Stomach (tissue), 8 donors: ENCODE measurements at regions not wholly inside any gene's neighbourhood (a gene's known extent, or its start where the extent isn't known, plus 50 kb on each side); places are given as distances from the start of the nearest gene placed in this dataset.

Experiments
- DNase-seq, 2 donors: peaks; one replicate each; pipeline versions ENCODE4 v3.0.0 to v3.0.0-alpha.2; 2013 to 2019
- H3K27ac ChIP-seq, 5 donors: fragments of 200-600 bp in 4 of 5; sonication (generic) in 4 of 5; one replicate each; pipeline ENCODE4 v1.5.1; 2013 to 2019; ENCODE audit warnings: mild to moderate bottlenecking in 1 of 5, moderate library complexity in 1 of 5
- H3K27me3 ChIP-seq, 3 donors: fragments of 200-600 bp; sonication (generic); one replicate each; pipeline ENCODE4 v1.5.1; 2017 to 2019; ENCODE audit warnings: mixed run types in 1 of 3
- H3K36me3 ChIP-seq, 4 donors: fragments of 200-600 bp; sonication (generic); 1 replicate in 3 of 4; 2 replicates in 1 of 4; pipeline ENCODE4 v1.5.1; 2016 to 2019
- H3K4me1 ChIP-seq, 4 donors: fragments of 200-600 bp; sonication (generic); one replicate each; pipeline ENCODE4 v1.5.1; 2016 to 2019
- H3K4me3 ChIP-seq, 4 donors: fragments of 200-600 bp; sonication (generic) in 3 of 4; one replicate each; pipeline ENCODE4 v1.5.1; 2016 to 2019; ENCODE audit warnings: mild to moderate bottlenecking in 1 of 4
- H3K9me3 ChIP-seq, 4 donors: fragments of 200-600 bp; sonication (generic); one replicate each; pipeline ENCODE4 v1.5.1; 2016 to 2019
- CTCF ChIP-seq, 7 experiments: fragments of 450-650 bp in 4 of 7; fragments of 200-600 bp in 3 of 7; sonication (generic) in 3 of 7; IDR thresholded peaks; one replicate each; pipeline ENCODE4 v1.5.1; 2016 to 2019; ENCODE audit warnings: antibody characterized with exemption in 7 of 7, control low read depth in 2 of 7, mild to moderate bottlenecking in 1 of 7
- EP300 ChIP-seq: sonication (generic); formaldehyde crosslinking; IDR thresholded peaks from one replicate; pipeline ENCODE4 v1.6.1; 2017; ENCODE audit warnings: antibody characterized with exemption
- POLR2A ChIP-seq, 4 donors: fragments of 450-650 bp; IDR thresholded peaks; one replicate each; pipeline ENCODE4 v1.6.1; 2016; ENCODE audit warnings: antibody characterized with exemption in 4 of 4, control low read depth in 2 of 4, mild to moderate bottlenecking in 1 of 4, moderate library complexity in 1 of 4
- POLR2AphosphoS5 ChIP-seq, 3 donors: sonication (generic); formaldehyde crosslinking; IDR thresholded peaks; one replicate each; pipeline ENCODE4 v1.6.1; 2016; ENCODE audit warnings: antibody characterized with exemption in 3 of 3
- WGBS, 5 donors: extraction: QIAGEN DNeasy Blood & Tissue Kit in 3 of 5; methylation state at CpG; one replicate each; pipeline versions ENCODE4 v1.1.5 to v1.1.7; 2013 to 2018; 5-methylcytosine and 5-hydroxymethylcytosine counted together
- intact Hi-C: fragments of 100-400 bp; cut with DNase I; formaldehyde crosslinking; loops from one replicate; pipeline ENCODE4 v1.15.1; 2023; ENCODE audit warnings: low total_unique reads
- donor health status: healthy with polysubstance abuse.
- donor health status: Bipolar disorder and iron deficiency.
- donor health status: healthy.

GRCh38 chr1:234968451-234968850 lies 160.2 kb downstream of the TOMM20 start:
- 84 to 94% (median 86%) methylated on average over 4 of the region's 4 CpGs for WGBS, 5 donors
- no peak for DNase-seq
- TF ChIP-seq POLR2AphosphoS5 (IDR thresholded peaks at IDR 0.05): no peak
- no peak for TF ChIP-seq CTCF (IDR thresholded peaks at IDR 0.05)
- TF ChIP-seq POLR2A (IDR thresholded peaks at IDR 0.05): no peak
- Histone ChIP-seq H3K9me3 (no peaks in the 10 kb centered on the region), H3K4me3 (no peak overlapping the region), H3K36me3 (no peaks in the 10 kb centered on the region), H3K27me3 (no peaks in the 10 kb centered on the region), H3K4me1 (peaks cover 48 to 75% (median 64%) of the 10 kb centered on the region in 4 donors), H3K27ac (peak overlapping the region in 4 of 5 donors; percentile 89 to 92 (median 92))
- intact Hi-C loops: loop anchor here (10.0 kb wide), 1 partner anchor 474 kb away; no protein-coding TSS in a partner anchor

DNA sequence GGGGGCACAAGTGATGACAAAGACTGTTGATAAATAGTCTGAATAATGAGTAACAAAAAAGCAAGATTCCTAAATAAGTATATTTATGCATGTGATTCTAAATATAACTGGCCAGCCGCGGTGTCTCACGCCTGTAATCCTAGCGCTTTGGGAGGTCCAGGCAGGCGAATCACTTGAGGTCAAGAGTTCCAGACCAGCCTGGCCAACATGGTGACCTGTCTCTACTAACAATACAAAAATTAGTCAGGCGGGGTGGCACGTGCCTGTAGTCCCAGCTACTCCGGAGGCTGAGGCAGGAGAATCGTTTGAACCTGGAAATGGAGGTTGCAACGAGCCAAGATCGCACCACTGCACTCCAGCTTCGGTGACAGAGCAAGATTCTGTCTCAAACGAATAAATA lies 161.5 kb downstream of the TOMM20 start:
- intact Hi-C loops: loop anchor here (10.0 kb wide), 1 partner anchor 472 kb away; no protein-coding TSS in a partner anchor
- Histone ChIP-seq H3K4me3 (no peak overlapping the region), H3K4me1 (peaks cover 55 to 75% (median 71%) of the 10 kb centered on the region in 4 donors), H3K36me3 (no peaks in the 10 kb centered on the region), H3K9me3 (no peaks in the 10 kb centered on the region), H3K27me3 (no peaks in the 10 kb centered on the region), H3K27ac (peak overlapping the region in 3 of 5 donors; percentile 91 to 93 (median 92))
- TF ChIP-seq POLR2A (IDR thresholded peaks at IDR 0.05) (no peak), EP300 (no peak), CTCF (IDR thresholded peaks at IDR 0.05) (no peak), POLR2AphosphoS5 (IDR thresholded peaks at IDR 0.05) (no peak)
- WGBS, 5 donors: 85 to 93% (median 90%) methylated on average over 13 of the region's 13 CpGs
- no peak for DNase-seq

- peaks cover 61 to 75% (median 69%) of the 10 kb centered on the region in 4 donors for H3K4me1 ChIP-seq
- no peaks in the 10 kb centered on the region for H3K9me3 ChIP-seq
- peak overlapping the region; percentile 40 to 93 (median 93) for H3K27ac ChIP-seq
- no peaks in the 10 kb centered on the region for H3K36me3 ChIP-seq
- no peak overlapping the region for H3K4me3 ChIP-seq
- H3K27me3 ChIP-seq: no peaks in the 10 kb centered on the region
- TF ChIP-seq EP300: no peak
- TF ChIP-seq POLR2AphosphoS5 (IDR thresholded peaks at IDR 0.05): no peak
- TF ChIP-seq POLR2A (IDR thresholded peaks at IDR 0.05): no peak
- no peak for TF ChIP-seq CTCF (IDR thresholded peaks at IDR 0.05)
- intact Hi-C loops: loop anchor here (10.0 kb wide), 1 partner anchor 470 kb away; no protein-coding TSS in a partner anchor
- no peak for DNase-seq
These were observed 163.5 kb downstream of the TOMM20 start for GRCh38 chr1:234965111-234965510.

- DNase-seq: peak; percentile 66 to 73
- intact Hi-C loops: loop anchor here (10.0 kb wide), 1 partner anchor 469 kb away; no protein-coding TSS in a partner anchor
- Histone ChIP-seq H3K27me3 (no peaks in the 10 kb centered on the region), H3K27ac (peak overlapping the region; percentile 55 to 93 (median 93)), H3K4me3 (no peak overlapping the region), H3K4me1 (peaks cover 61 to 75% (median 68%) of the 10 kb centered on the region in 4 donors), H3K36me3 (no peaks in the 10 kb centered on the region), H3K9me3 (no peaks in the 10 kb centered on the region)
- WGBS, 5 donors: 22 to 38% (median 32%) methylated on average over 15 of the region's 15 CpGs
- TF ChIP-seq POLR2A (IDR thresholded peaks at IDR 0.05): no peak
- peak in 1 of 3 donors; percentile 14 for TF ChIP-seq POLR2AphosphoS5 (IDR thresholded peaks at IDR 0.05)
These were observed 164.5 kb downstream of the TOMM20 start for GRCh38 chr1:234963904-234964702.
